Lower leg skin (tissue), 3 donors: ENCODE measurements at regions not wholly inside any gene's neighbourhood (a gene's known extent, or its start where the extent isn't known, plus 50 kb on each side); places are given as distances from the start of the nearest gene placed in this dataset.

Experiments
- CTCF ChIP-seq, 3 donors: fragments of 450-650 bp; IDR thresholded peaks; one replicate each; pipeline ENCODE4 v1.5.1; 2016; ENCODE audit warnings: antibody characterized with exemption in 3 of 3, mild to moderate bottlenecking in 3 of 3, moderate library complexity in 2 of 3
- POLR2A ChIP-seq, 2 donors: fragments of 450-650 bp; IDR thresholded peaks; one replicate each; pipeline ENCODE4 v1.6.1; 2016 to 2017; ENCODE audit warnings: antibody characterized with exemption in 2 of 2, mild to moderate bottlenecking in 1 of 2, moderate library complexity in 1 of 2

GRCh38 chr3:16675805-16676204 lies 70.6 kb upstream of the DAZL start:
- TF ChIP-seq POLR2A (IDR thresholded peaks at IDR 0.05): no peak
- no peak for TF ChIP-seq CTCF (IDR thresholded peaks at IDR 0.05)
